DOHH2 (cell line): ENCODE measurements at regions not wholly inside any gene's neighbourhood (a gene's known extent, or its start where the extent isn't known, plus 50 kb on each side); places are given as distances from the start of the nearest gene placed in this dataset.
"Not testable (repeated sequence)": the region's sequence is repeated elsewhere in the genome, so short reads cannot be mapped to it uniquely, and the experiment has no call there.

ENCODE experiments used
- CTCF ChIP-seq: fragments of 200-600 bp; sonication (generic); IDR thresholded peaks from one replicate; pipeline ENCODE4 v1.5.1; 2014; ENCODE audit warnings: antibody characterized with exemption, mild to moderate bottlenecking, low read depth, low read length; ENCODE audit not compliant: poor library complexity, severe bottlenecking
- EZH2phosphoT487 ChIP-seq: fragments of 200-600 bp; sonication (generic); IDR thresholded peaks from 2 replicates; pipeline ENCODE4 v1.6.1; 2017; ENCODE audit warnings: borderline replicate concordance, mild to moderate bottlenecking, antibody characterized with exemption, low read length, moderate library complexity, mixed read lengths

- not testable (repeated sequence) for TF ChIP-seq EZH2phosphoT487, CTCF
These were observed 177.4 kb downstream of the RAMP3 start for GRCh38 chr7:45335024-45335423.
